ENCODE measurements at regions not wholly inside any gene's neighbourhood (a gene's known extent, or its start where the extent isn't known, plus 50 kb on each side); places are given as distances from the start of the nearest gene placed in this dataset.

GRCh38 chr6:164554700-164555476 lies 754.5 kb downstream of the C6orf118 start:
- TF ChIP-seq, protein P1, sequence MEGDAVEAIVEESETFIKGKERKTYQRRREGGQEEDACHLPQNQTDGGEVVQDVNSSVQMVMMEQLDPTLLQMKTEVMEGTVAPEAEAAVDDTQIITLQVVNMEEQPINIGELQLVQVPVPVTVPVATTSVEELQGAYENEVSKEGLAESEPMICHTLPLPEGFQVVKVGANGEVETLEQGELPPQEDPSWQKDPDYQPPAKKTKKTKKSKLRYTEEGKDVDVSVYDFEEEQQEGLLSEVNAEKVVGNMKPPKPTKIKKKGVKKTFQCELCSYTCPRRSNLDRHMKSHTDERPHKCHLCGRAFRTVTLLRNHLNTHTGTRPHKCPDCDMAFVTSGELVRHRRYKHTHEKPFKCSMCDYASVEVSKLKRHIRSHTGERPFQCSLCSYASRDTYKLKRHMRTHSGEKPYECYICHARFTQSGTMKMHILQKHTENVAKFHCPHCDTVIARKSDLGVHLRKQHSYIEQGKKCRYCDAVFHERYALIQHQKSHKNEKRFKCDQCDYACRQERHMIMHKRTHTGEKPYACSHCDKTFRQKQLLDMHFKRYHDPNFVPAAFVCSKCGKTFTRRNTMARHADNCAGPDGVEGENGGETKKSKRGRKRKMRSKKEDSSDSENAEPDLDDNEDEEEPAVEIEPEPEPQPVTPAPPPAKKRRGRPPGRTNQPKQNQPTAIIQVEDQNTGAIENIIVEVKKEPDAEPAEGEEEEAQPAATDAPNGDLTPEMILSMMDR (IDR thresholded peaks at IDR 0.05; ENCODE audit: poor library complexity): no peak
- TF ChIP-seq EZH2phosphoT487 (IDR thresholded peaks at IDR 0.05; ENCODE audit: low read depth, severe bottlenecking, unreplicated experiment): no peak
- TF ChIP-seq EZH2 (IDR thresholded peaks at IDR 0.05; ENCODE audit: borderline replicate concordance): no peak
